GM12873 (cell line): ENCODE measurements at regions not wholly inside any gene's neighbourhood (a gene's known extent, or its start where the extent isn't known, plus 50 kb on each side); places are given as distances from the start of the nearest gene placed in this dataset.

Experiments used
- TF ChIP-seq, protein P1 (sequence below): IDR thresholded peaks from 2 replicates; pipeline ENCODE4 v1.5.1; 2012; ENCODE audit warnings: low read depth, mild to moderate bottlenecking, moderate library complexity, low read length, control low read depth; ENCODE audit not compliant: insufficient read depth; ENCODE audit errors: missing control alignments

DNA sequence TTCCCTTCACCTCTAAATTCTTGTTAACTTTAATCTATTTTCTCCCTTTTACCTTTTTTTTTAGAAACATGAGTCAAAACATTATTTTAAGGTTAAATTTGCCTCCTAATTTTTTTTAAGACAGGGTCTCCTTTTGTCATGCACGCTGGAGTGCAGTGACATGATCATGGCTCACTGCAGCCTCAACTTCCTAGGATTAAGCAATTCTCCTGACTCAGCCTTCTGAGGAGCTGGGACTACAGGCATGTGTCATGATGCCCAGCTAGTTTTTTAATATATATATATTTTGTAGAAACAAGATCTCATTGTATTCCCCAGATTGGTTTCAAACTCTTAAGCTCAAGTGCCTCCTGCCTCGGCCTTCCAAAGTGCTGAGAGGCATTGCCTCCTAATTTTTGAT, 424.7 kb upstream of the FAM174A start:
- TF ChIP-seq, protein P1, sequence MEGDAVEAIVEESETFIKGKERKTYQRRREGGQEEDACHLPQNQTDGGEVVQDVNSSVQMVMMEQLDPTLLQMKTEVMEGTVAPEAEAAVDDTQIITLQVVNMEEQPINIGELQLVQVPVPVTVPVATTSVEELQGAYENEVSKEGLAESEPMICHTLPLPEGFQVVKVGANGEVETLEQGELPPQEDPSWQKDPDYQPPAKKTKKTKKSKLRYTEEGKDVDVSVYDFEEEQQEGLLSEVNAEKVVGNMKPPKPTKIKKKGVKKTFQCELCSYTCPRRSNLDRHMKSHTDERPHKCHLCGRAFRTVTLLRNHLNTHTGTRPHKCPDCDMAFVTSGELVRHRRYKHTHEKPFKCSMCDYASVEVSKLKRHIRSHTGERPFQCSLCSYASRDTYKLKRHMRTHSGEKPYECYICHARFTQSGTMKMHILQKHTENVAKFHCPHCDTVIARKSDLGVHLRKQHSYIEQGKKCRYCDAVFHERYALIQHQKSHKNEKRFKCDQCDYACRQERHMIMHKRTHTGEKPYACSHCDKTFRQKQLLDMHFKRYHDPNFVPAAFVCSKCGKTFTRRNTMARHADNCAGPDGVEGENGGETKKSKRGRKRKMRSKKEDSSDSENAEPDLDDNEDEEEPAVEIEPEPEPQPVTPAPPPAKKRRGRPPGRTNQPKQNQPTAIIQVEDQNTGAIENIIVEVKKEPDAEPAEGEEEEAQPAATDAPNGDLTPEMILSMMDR, result no peak

GRCh38 chr5:100108883-100109282, 426.3 kb upstream of the FAM174A start:
- TF ChIP-seq, protein P1, result no peak

GRCh38 chr5:100043475-100043874, 491.7 kb upstream of the FAM174A start:
- TF ChIP-seq, protein P1, result no peak

- TF ChIP-seq, protein P1, result no peak
Observed at GRCh38 chr5:100026606-100027005, 508.6 kb upstream of the FAM174A start.

DNA sequence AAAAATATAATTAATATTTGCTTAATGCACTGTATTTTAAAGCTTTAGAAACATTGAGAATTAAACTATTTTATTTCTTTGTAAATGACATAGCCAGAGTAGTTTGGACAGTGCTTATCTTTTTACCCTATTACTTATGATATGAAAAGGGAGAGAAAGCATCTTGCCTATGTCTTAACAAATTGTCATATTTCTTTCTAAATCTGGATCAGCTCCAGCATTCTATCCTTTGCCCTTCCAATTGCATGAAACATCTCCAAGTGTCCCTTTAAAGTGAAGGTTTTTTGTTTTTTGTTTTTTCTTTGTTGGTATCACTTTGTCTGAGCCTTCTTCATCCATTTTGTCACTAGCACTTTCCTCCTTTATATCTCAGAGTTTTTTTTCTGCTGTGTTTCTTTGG, 511.6 kb upstream of the FAM174A start:
- TF ChIP-seq, protein P1, result no peak

DNA sequence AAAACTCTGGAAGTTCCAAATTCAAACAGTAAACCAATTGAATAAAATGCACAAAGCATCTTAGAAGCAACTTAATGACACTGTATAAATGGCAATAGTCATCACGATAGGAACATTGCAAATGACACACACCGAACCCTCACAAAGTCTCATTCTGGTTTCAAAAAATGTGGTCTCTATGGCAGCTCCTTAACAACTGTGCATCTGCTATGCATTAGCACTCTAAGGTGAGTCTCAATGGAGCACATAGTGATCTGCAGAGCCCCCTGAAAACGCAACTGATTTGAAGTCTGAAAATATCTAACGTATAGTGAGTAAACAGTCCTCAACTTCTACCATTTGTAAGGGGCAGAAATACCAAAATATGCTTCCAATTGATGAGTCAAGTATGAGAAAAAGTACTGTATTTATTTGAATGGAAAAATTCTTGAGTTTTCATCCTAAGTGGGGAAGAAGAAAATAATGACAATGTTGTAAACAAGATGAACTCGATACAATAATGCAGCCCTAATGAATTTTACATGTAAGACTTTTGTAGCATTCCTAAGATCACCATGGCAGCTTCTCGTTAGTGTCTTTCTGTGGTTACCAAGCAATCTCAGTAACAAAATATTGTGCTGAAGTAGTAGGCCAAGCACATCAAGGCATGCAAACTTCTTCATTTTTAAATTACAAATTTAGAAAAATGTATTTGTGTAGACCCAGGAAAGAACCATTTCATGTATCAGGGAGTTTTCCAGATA, 517.5 kb upstream of the FAM174A start:
- TF ChIP-seq, protein P1, result no peak

DNA sequence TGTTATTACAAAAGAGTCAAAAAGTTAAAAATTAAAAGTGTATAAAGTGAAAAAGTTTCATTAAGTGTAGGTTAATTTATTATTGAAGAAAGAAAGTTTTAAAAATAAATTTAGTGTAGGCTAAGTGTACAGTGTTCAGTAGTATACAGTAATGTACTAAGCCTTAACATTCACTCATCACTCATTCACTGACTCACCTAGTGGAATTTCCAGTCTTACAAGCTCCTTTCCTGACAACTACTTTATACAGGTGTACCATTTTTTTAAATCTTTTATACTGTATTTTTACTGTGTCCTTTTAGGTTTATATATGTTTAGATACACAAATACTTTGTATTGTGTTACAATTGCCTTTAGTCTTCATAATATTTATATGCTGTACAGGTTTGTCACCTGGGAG, 530.2 kb upstream of the FAM174A start:
- TF ChIP-seq, protein P1, result no peak
